ENCODE measurements at regions not wholly inside any gene's neighbourhood (a gene's known extent, or its start where the extent isn't known, plus 50 kb on each side); places are given as distances from the start of the nearest gene placed in this dataset.

DNA sequence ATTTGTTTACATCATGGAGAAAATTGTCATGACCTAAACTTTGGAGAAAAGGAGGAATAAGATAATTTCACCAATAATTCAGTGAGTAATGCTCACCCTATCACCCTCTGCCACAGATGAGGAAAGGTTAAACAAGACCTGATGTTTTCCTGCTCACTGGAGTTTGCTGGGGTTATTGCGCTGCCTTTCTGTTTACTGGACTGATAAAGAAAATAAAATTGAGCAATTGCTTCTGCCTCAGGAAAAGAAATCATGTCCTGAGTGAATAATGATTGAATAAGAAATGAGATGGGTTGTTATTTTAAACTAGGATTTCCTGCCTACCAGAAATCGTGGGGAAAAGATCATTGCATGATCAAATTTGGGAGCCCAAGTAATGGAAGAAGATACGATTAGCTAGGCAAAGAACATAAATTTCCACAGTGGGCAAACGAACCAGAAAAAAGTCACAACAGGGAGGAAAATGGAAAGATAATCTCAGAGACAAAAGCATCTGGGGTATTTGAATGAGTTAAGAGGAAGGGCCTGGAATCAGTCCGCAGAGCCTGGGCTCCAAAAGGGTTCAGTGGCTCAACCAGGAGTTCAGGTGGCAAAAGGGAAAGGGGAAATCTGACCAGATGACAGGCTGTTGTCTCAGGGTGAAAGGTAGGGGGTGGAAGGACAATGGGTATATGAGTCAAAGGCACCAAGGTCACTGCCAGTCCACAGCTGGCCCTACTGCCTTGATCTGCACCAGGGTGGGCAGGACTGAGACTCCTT lies 146.8 kb downstream of the FAM43A start:
- DNase-seq (no peak), ATAC-seq (no peak)
- intact Hi-C loops (cut with DNase I, micrococcal nuclease) = no loop called here
- Histone ChIP-seq H3K4me1 (ENCODE audit: low read depth) (no peaks in the 10 kb centered on the region), H3K4me3 (no peak overlapping the region), H3K9me3 (no peaks in the 10 kb centered on the region), H3K36me3 (ENCODE audit: low read depth) (no peaks in the 10 kb centered on the region)
- TF ChIP-seq, protein P1, sequence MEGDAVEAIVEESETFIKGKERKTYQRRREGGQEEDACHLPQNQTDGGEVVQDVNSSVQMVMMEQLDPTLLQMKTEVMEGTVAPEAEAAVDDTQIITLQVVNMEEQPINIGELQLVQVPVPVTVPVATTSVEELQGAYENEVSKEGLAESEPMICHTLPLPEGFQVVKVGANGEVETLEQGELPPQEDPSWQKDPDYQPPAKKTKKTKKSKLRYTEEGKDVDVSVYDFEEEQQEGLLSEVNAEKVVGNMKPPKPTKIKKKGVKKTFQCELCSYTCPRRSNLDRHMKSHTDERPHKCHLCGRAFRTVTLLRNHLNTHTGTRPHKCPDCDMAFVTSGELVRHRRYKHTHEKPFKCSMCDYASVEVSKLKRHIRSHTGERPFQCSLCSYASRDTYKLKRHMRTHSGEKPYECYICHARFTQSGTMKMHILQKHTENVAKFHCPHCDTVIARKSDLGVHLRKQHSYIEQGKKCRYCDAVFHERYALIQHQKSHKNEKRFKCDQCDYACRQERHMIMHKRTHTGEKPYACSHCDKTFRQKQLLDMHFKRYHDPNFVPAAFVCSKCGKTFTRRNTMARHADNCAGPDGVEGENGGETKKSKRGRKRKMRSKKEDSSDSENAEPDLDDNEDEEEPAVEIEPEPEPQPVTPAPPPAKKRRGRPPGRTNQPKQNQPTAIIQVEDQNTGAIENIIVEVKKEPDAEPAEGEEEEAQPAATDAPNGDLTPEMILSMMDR (IDR thresholded peaks at IDR 0.05) = no peak

DNA sequence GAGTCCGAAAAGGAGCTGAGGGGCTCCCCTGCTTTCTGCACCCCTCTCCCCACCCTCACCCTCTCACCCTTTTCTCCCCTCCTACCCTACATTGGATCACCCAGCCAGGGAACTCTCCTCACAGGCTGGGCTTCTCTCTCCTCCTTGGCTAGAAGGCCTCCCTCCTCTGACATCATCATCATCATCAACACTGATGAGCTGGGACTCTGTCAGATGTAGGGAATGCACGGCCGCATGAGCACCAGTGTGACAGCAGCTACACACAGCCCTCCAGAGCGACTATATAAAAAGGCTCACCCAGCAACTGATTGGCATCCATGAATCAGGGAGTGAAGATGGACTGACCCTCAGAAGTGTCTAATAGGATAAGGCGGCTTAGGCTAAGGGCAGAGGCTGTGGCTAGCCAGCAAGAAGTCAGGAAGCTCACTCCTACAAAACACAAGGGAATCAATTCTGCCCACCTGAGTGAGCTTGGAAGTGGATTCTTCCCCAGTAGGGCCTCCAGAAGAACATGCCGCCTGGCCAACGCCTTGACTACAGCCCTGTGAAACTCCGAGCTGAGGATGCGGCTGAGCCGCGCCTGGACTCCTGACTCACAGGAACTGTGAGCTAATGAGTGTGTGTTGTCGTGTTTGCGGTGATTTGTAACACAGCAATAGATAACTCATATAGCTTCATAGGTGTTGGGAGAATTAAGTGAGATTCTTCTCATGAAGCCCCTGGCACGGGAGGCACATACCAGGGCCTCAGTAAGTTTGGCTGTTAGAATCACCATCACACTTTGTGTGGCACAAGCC lies 147.6 kb downstream of the FAM43A start:
- DNase-seq = no peak
- no peak overlapping the region for H3K4me3 ChIP-seq
- TF ChIP-seq, protein P1 (IDR thresholded peaks at IDR 0.05) = no peak

DNA sequence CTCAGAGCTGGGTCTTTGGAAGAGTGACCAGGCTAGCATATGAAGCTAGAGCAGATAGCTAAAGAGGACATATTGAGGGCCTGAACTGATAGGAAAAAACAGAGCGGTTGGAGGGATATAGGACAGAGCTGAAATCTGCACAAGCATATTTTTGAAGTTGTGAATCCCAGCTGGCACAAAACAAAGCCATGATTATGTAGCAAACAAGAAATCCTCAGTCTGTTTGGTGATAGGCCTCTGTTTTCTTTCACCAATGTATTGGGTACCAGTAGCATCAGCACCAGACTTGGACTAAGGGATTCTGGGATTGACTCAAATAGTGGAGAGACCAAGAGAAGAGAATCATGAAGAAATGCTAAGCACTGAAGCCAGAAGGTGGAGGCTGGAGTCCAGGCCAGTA lies 151.0 kb downstream of the FAM43A start:
- no peaks in the 10 kb centered on the region for H3K9me3 ChIP-seq
- no peak overlapping the region for H3K4me3 ChIP-seq
- no peak for ATAC-seq

More for the DNA sequence above, 147.6 kb downstream of the FAM43A start:
- intact Hi-C loops (cut with DNase I, micrococcal nuclease) = no loop called here
- no peaks in the 10 kb centered on the region for H3K4me1 ChIP-seq (ENCODE audit: low read depth)
- no peaks in the 10 kb centered on the region for H3K36me3 ChIP-seq (ENCODE audit: low read depth)
- ATAC-seq = no peak
- no peaks in the 10 kb centered on the region for H3K9me3 ChIP-seq

DNA sequence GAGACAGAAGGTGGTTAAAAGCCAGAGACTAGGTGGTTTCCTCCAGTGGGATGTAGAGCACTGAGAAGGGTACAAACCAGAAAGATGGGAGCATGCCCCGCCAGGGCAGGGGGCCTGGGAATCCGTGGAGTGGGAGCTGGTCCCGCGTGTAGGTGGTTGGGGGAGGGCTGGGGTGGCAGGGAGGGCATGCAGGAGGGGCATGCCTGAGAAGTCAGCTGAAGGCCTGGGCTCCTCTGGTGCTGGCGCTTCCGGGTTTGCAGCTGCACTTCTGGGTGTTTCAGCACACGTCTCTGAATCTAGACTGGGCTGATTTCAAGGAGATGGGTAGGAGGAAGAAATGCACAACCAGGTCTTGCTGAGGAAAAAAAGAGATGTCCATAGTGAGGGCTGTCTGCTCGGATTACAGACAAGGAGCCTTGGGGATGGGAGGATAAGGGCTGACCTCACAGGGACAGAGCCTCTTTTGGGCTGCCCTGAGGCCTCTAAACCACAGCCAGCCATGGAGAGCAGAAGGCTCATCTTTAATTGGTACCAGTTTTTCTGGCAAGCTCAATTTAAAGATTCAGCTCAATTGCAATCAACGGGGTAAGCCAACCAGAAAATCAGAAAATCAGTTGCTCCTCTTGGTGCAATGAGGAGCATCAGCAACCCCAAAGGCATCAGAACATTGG lies 151.9 kb downstream of the FAM43A start:
- Histone ChIP-seq H3K4me1 (ENCODE audit: low read depth) (no peaks in the 10 kb centered on the region), H3K9me3 (no peaks in the 10 kb centered on the region), H3K4me3 (no peak overlapping the region), H3K36me3 (ENCODE audit: low read depth) (no peaks in the 10 kb centered on the region)
- TF ChIP-seq, protein P1 (IDR thresholded peaks at IDR 0.05) = no peak
- ATAC-seq (no peak), DNase-seq (no peak)
- intact Hi-C loops (cut with DNase I, micrococcal nuclease) = no loop called here

More for the DNA sequence above, 151.0 kb downstream of the FAM43A start:
- TF ChIP-seq, protein P1 (IDR thresholded peaks at IDR 0.05) = no peak
- Histone ChIP-seq H3K36me3 (ENCODE audit: low read depth) (no peaks in the 10 kb centered on the region), H3K4me1 (ENCODE audit: low read depth) (no peaks in the 10 kb centered on the region)
- DNase-seq = no peak
- intact Hi-C loops (cut with DNase I, micrococcal nuclease) = no loop called here

DNA sequence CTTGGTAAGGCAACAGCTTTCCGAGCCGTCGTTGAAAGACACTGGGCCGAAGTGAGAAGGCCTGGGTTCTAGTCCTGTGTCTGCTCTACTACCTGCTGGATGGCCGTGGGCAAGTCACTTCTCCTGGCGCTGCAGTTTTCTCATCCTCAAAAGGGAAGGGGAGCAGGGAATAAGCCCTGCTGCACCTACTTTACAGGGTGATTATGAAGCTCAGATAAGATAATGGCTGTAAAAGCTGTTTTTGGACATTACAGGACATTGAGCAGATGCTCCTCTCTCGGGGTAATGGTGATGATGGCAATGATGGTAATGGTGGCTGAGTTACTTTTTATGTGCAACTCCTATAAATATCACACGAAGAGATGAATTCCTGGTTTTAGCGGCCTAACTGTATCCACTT lies 152.6 kb downstream of the FAM43A start:
- TF ChIP-seq, protein P1 (IDR thresholded peaks at IDR 0.05) = no peak
- intact Hi-C loops (cut with DNase I, micrococcal nuclease) = no loop called here
- DNase-seq (no peak), ATAC-seq (no peak)
- no peak overlapping the region for H3K4me3 ChIP-seq
- no peaks in the 10 kb centered on the region for H3K36me3 ChIP-seq (ENCODE audit: low read depth)
- no peaks in the 10 kb centered on the region for H3K9me3 ChIP-seq
- no peaks in the 10 kb centered on the region for H3K4me1 ChIP-seq (ENCODE audit: low read depth)
